ENCODE measurements at regions not wholly inside any gene's neighbourhood (a gene's known extent, or its start where the extent isn't known, plus 50 kb on each side); places are given as distances from the start of the nearest gene placed in this dataset.
"Not testable (repeated sequence)": the region's sequence is repeated elsewhere in the genome, so short reads cannot be mapped to it uniquely, and the experiment has no call there.

GRCh38 chr10:47646686-47647273, 116.6 kb downstream of the SYT15B start:
- DNase-seq (ENCODE audit: low read depth in 3 of 3, low spot score in 2 of 3), result not testable (repeated sequence)

- not testable (repeated sequence) for DNase-seq (ENCODE audit: low read depth in 3 of 3, low spot score in 2 of 3)
Measured at GRCh38 chr10:47626975-47627374, 103.5 kb upstream of the AGAP9 start.

- not testable (repeated sequence) for DNase-seq (ENCODE audit: low read depth in 3 of 3, low spot score in 2 of 3)
Measured at GRCh38 chr10:47622719-47623118, 99.3 kb upstream of the AGAP9 start.

GRCh38 chr10:47619300-47620012, 96.0 kb upstream of the AGAP9 start:
- not testable (repeated sequence) for DNase-seq (ENCODE audit: low read depth in 3 of 3, low spot score in 2 of 3)

GRCh38 chr10:47609311-47609710, 85.9 kb upstream of the AGAP9 start:
- not testable (repeated sequence) for DNase-seq (ENCODE audit: low read depth in 3 of 3, low spot score in 2 of 3)

GRCh38 chr10:47605791-47606773, 82.6 kb upstream of the AGAP9 start:
- not testable (repeated sequence) for DNase-seq (ENCODE audit: low read depth in 3 of 3, low spot score in 2 of 3)

GRCh38 chr10:47600604-47601003, 77.2 kb upstream of the AGAP9 start:
- not testable (repeated sequence) for DNase-seq (ENCODE audit: low read depth in 3 of 3, low spot score in 2 of 3)

- DNase-seq (ENCODE audit: low read depth in 3 of 3, low spot score in 2 of 3), result not testable (repeated sequence)
Measured at GRCh38 chr10:47600127-47600526, 76.7 kb upstream of the AGAP9 start.

- not testable (repeated sequence) for DNase-seq (ENCODE audit: low read depth in 3 of 3, low spot score in 2 of 3)
Measured at GRCh38 chr10:47599657-47600056, 76.2 kb upstream of the AGAP9 start.

- DNase-seq (ENCODE audit: low read depth in 3 of 3, low spot score in 2 of 3), result not testable (repeated sequence)
Measured at GRCh38 chr10:47593805-47594204, 70.4 kb upstream of the AGAP9 start.

- DNase-seq (ENCODE audit: low read depth in 3 of 3, low spot score in 2 of 3), result not testable (repeated sequence)
Measured at GRCh38 chr10:47593129-47593528, 69.7 kb upstream of the AGAP9 start.

GRCh38 chr10:47590956-47591355, 67.5 kb upstream of the AGAP9 start:
- not testable (repeated sequence) for DNase-seq (ENCODE audit: low read depth in 3 of 3, low spot score in 2 of 3)

- not testable (repeated sequence) for DNase-seq (ENCODE audit: low read depth in 3 of 3, low spot score in 2 of 3)
Measured at GRCh38 chr10:47590534-47590933, 67.1 kb upstream of the AGAP9 start.

- not testable (repeated sequence) for DNase-seq (ENCODE audit: low read depth in 3 of 3, low spot score in 2 of 3)
Measured at GRCh38 chr10:47582051-47582450, 58.6 kb upstream of the AGAP9 start.

- not testable (repeated sequence) for DNase-seq (ENCODE audit: low read depth in 3 of 3, low spot score in 2 of 3)
Measured at GRCh38 chr10:47580063-47580462, 56.6 kb upstream of the AGAP9 start.

- DNase-seq (ENCODE audit: low read depth in 3 of 3, low spot score in 2 of 3), result not testable (repeated sequence)
Measured at GRCh38 chr10:47578547-47578946, 55.1 kb upstream of the AGAP9 start.
